Uterus (tissue), 2 donors: ENCODE measurements at regions not wholly inside any gene's neighbourhood (a gene's known extent, or its start where the extent isn't known, plus 50 kb on each side); places are given as distances from the start of the nearest gene placed in this dataset.

Source experiments
- CTCF ChIP-seq, 4 experiments: fragments of 200-600 bp in 2 of 4; fragments of 450-650 bp in 2 of 4; sonication (generic) in 2 of 4; IDR thresholded peaks; one replicate each; pipeline ENCODE4 v1.5.1; 2016 to 2019; ENCODE audit warnings: antibody characterized with exemption in 4 of 4, mild to moderate bottlenecking in 2 of 4, moderate library complexity in 1 of 4
- POLR2A ChIP-seq, 2 donors: fragments of 450-650 bp; IDR thresholded peaks; one replicate each; pipeline ENCODE4 v1.6.1; 2016; ENCODE audit warnings: antibody characterized with exemption in 2 of 2, mild to moderate bottlenecking in 1 of 2, moderate library complexity in 1 of 2

GRCh38 chr17:68178831-68179230 is 69.0 kb upstream of the AMZ2 start:
- TF ChIP-seq CTCF (IDR thresholded peaks at IDR 0.05) (no peak), POLR2A (IDR thresholded peaks at IDR 0.05) (no peak)
